Psoas muscle (tissue), 7 donors: ENCODE measurements at regions not wholly inside any gene's neighbourhood (a gene's known extent, or its start where the extent isn't known, plus 50 kb on each side); places are given as distances from the start of the nearest gene placed in this dataset.

Experiments
- ATAC-seq, 4 donors: fragments of 200-7000 bp; cut with Tn5 transposase; one replicate each; pipeline ENCODE4 v1.9.1; 2020; ENCODE audit warnings: moderate library complexity in 3 of 4, mild to moderate bottlenecking in 2 of 4
- DNase-seq, 2 donors: peaks; one replicate each; pipeline ENCODE4 v3.0.0-alpha.2; 2020
- H3K27ac ChIP-seq: fragments of 200-600 bp; one replicate; pipeline ENCODE4 v1.8.0; 2022
- H3K27me3 ChIP-seq, 3 donors: fragments of 200-600 bp in 1 of 3; one replicate each; pipeline versions ENCODE4 v1.6.1 to v1.8.0; 2013 to 2022; ENCODE audit warnings: low read length in 2 of 3, mild to moderate bottlenecking in 2 of 3, moderate library complexity in 1 of 3; ENCODE audit not compliant: insufficient read depth in 3 of 3
- H3K36me3 ChIP-seq, 2 donors: fragments of 200-600 bp in 1 of 2; one replicate each; pipeline versions ENCODE4 v1.6.1 to v1.8.0; 2013 to 2022; ENCODE audit warnings: low read depth in 1 of 2, mild to moderate bottlenecking in 1 of 2, moderate library complexity in 1 of 2; ENCODE audit not compliant: insufficient read depth in 1 of 2
- H3K4me1 ChIP-seq: fragments of 200-600 bp; one replicate; pipeline ENCODE4 v1.8.0; 2022
- H3K4me3 ChIP-seq: fragments of 200-600 bp; one replicate; pipeline ENCODE4 v1.8.0; 2022; ENCODE audit warnings: mild to moderate bottlenecking
- H3K9me3 ChIP-seq: fragments of 200-600 bp; one replicate; pipeline ENCODE4 v1.8.0; 2022
- CTCF ChIP-seq: fragments of 200-600 bp; IDR thresholded peaks from one replicate; pipeline ENCODE4 v1.8.0; 2022; ENCODE audit warnings: antibody characterized with exemption
- WGBS, 3 donors: extraction: QIAGEN DNeasy Blood & Tissue Kit; methylation state at CpG; one replicate each; pipeline versions ENCODE4 v1.1.6 to v1.1.7; 2013; 5-methylcytosine and 5-hydroxymethylcytosine counted together
- intact Hi-C, 2 donors: fragments of 100-400 bp; cut with DNase I; formaldehyde crosslinking; loops; one replicate each; pipeline versions ENCODE4 v1.11.0 to v1.14.2; 2022
- donor health status: healthy with polysubstance abuse.
- donor health status: DM: no; HTN: no; CAD: no; lungs with moderate emphysema.
- donor health status: Bipolar disorder and iron deficiency.
- donor health status: healthy.
- donor health status: DM: yes; HTN: yes; CAD: no.
- donor health status: DM: no; HTN: no; CAD: no.
- donor health status: DM: yes; HTN: yes; CAD: no.

GRCh38 chr12:30447061-30447750 lies 248.5 kb downstream of the IPO8 start:
- no peak for DNase-seq
- intact Hi-C loops, result no loop called here
- Histone ChIP-seq H3K4me1 (no peaks in the 10 kb centered on the region), H3K36me3 (no peaks in the 10 kb centered on the region), H3K27me3 (no peaks in the 10 kb centered on the region), H3K4me3 (no peak overlapping the region), H3K9me3 (peaks cover 10% of the 10 kb centered on the region), H3K27ac (no peak overlapping the region)
- no peak for TF ChIP-seq CTCF
- ATAC-seq, result peak in 1 of 4 donors; percentile 11
- 58 to 63% (median 58%) methylated on average over 6 of the region's 6 CpGs for WGBS, 3 donors

- intact Hi-C loops, result no loop called here
- no peak overlapping the region for H3K27ac ChIP-seq
- no peak for ATAC-seq
- TF ChIP-seq CTCF, result no peak
- H3K4me1 ChIP-seq, result no peaks in the 10 kb centered on the region
- H3K36me3 ChIP-seq, result no peaks in the 10 kb centered on the region
- no peaks in the 10 kb centered on the region for H3K9me3 ChIP-seq
- no peak overlapping the region for H3K4me3 ChIP-seq
- no peak for DNase-seq
- H3K27me3 ChIP-seq, result no peaks in the 10 kb centered on the region
Observed at GRCh38 chr12:30442461-30442860, 253.2 kb downstream of the IPO8 start.

DNA sequence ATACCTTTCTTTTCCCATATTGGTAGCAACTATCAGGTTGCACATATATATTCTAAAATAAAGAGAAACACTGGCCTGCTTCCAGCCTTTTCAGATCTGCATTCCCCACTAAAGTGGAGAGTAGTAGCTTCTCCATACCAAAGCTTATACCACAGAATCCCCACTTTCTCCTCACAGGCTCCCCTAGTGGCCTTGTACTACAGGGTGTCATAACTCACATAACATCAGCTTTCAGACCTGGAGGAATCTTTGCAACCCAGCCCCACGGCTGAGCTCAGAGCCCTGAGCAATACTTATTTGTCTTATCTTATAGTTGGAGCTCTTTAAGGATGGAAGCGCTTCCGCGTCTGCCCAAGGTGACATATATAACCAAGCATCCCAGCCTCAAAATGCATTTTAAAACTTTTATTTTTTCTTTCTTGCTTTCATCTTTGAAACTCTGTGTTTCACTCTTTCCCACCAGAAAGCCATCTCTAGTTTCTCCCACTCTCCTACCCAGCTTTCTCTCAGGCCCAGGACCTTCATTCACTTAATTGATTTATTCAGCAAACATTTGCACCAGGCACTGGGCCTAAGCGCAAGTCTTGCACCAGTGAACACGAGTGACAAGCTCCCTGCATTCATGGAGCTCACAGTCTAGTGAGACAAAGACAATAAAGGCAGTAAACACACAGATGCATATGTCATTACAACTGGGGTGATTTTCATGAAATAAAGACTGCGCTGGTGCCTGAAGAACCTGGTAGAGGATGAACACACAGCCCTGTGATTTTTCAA lies 254.7 kb downstream of the IPO8 start:
- DNase-seq (no peak), ATAC-seq (no peak)
- WGBS, 3 donors, result 82 to 85% (median 84%) methylated on average over 7 of the region's 7 CpGs
- intact Hi-C loops, result no loop called here
- no peak for TF ChIP-seq CTCF
- no peaks in the 10 kb centered on the region for H3K4me1 ChIP-seq
- H3K4me3 ChIP-seq, result no peak overlapping the region
- H3K36me3 ChIP-seq, result no peaks in the 10 kb centered on the region
- no peaks in the 10 kb centered on the region for H3K27me3 ChIP-seq
- no peaks in the 10 kb centered on the region for H3K9me3 ChIP-seq
- H3K27ac ChIP-seq, result no peak overlapping the region

DNA sequence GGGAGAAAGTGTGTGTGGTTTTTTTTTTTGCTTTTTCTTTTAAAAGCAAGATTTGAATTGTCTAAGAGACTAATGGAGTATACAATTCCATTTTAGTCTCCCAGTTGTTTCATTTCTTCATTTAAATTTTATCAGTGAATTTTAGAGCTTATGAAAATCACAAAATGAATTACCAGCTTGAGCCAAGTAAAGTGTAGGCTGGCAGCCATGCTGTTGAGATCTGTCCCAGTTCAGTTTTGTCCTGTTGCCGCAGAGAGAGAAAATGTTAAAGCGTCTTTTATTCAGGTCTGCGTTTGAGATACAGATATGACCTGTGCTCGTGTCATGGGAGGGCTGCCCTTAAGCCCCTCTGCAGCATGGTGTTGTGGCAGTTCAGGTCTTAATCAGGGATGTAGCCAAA lies 256.5 kb downstream of the IPO8 start:
- Histone ChIP-seq H3K9me3 (no peaks in the 10 kb centered on the region), H3K27ac (no peak overlapping the region), H3K4me3 (no peak overlapping the region), H3K36me3 (no peaks in the 10 kb centered on the region), H3K27me3 (no peaks in the 10 kb centered on the region), H3K4me1 (no peaks in the 10 kb centered on the region)
- no peak for TF ChIP-seq CTCF
- intact Hi-C loops, result no loop called here
- ATAC-seq, result no peak
- WGBS, 3 donors, result 78 to 91% (median 83%) methylated on average over 4 of the region's 4 CpGs
- no peak for DNase-seq
